Stomach (tissue), 8 donors: ENCODE measurements at regions not wholly inside any gene's neighbourhood (a gene's known extent, or its start where the extent isn't known, plus 50 kb on each side); places are given as distances from the start of the nearest gene placed in this dataset.

ENCODE experiments used
- DNase-seq, 2 donors: peaks; one replicate each; pipeline versions ENCODE4 v3.0.0 to v3.0.0-alpha.2; 2013 to 2019
- H3K27ac ChIP-seq, 5 donors: fragments of 200-600 bp in 4 of 5; sonication (generic) in 4 of 5; one replicate each; pipeline ENCODE4 v1.5.1; 2013 to 2019; ENCODE audit warnings: mild to moderate bottlenecking in 1 of 5, moderate library complexity in 1 of 5
- H3K27me3 ChIP-seq, 3 donors: fragments of 200-600 bp; sonication (generic); one replicate each; pipeline ENCODE4 v1.5.1; 2017 to 2019; ENCODE audit warnings: mixed run types in 1 of 3
- H3K36me3 ChIP-seq, 4 donors: fragments of 200-600 bp; sonication (generic); 1 replicate in 3 of 4; 2 replicates in 1 of 4; pipeline ENCODE4 v1.5.1; 2016 to 2019
- H3K4me1 ChIP-seq, 4 donors: fragments of 200-600 bp; sonication (generic); one replicate each; pipeline ENCODE4 v1.5.1; 2016 to 2019
- H3K4me3 ChIP-seq, 4 donors: fragments of 200-600 bp; sonication (generic) in 3 of 4; one replicate each; pipeline ENCODE4 v1.5.1; 2016 to 2019; ENCODE audit warnings: mild to moderate bottlenecking in 1 of 4
- H3K9me3 ChIP-seq, 4 donors: fragments of 200-600 bp; sonication (generic); one replicate each; pipeline ENCODE4 v1.5.1; 2016 to 2019
- EP300 ChIP-seq: sonication (generic); formaldehyde crosslinking; IDR thresholded peaks from one replicate; pipeline ENCODE4 v1.6.1; 2017; ENCODE audit warnings: antibody characterized with exemption
- POLR2A ChIP-seq, 4 donors: fragments of 450-650 bp; IDR thresholded peaks; one replicate each; pipeline ENCODE4 v1.6.1; 2016; ENCODE audit warnings: antibody characterized with exemption in 4 of 4, control low read depth in 2 of 4, mild to moderate bottlenecking in 1 of 4, moderate library complexity in 1 of 4
- POLR2AphosphoS5 ChIP-seq, 3 donors: sonication (generic); formaldehyde crosslinking; IDR thresholded peaks; one replicate each; pipeline ENCODE4 v1.6.1; 2016; ENCODE audit warnings: antibody characterized with exemption in 3 of 3
- WGBS, 5 donors: extraction: QIAGEN DNeasy Blood & Tissue Kit in 3 of 5; methylation state at CpG; one replicate each; pipeline versions ENCODE4 v1.1.5 to v1.1.7; 2013 to 2018; 5-methylcytosine and 5-hydroxymethylcytosine counted together
- intact Hi-C: fragments of 100-400 bp; cut with DNase I; formaldehyde crosslinking; loops from one replicate; pipeline ENCODE4 v1.15.1; 2023; ENCODE audit warnings: low total_unique reads
- TF ChIP-seq, protein P1 (sequence below), 7 experiments: fragments of 450-650 bp in 4 of 7; fragments of 200-600 bp in 3 of 7; sonication (generic) in 3 of 7; IDR thresholded peaks; one replicate each; pipeline ENCODE4 v1.5.1; 2016 to 2019; ENCODE audit warnings: antibody characterized with exemption in 7 of 7, control low read depth in 2 of 7, mild to moderate bottlenecking in 1 of 7
- donor health status: healthy with polysubstance abuse.
- donor health status: Bipolar disorder and iron deficiency.
- donor health status: healthy.

DNA sequence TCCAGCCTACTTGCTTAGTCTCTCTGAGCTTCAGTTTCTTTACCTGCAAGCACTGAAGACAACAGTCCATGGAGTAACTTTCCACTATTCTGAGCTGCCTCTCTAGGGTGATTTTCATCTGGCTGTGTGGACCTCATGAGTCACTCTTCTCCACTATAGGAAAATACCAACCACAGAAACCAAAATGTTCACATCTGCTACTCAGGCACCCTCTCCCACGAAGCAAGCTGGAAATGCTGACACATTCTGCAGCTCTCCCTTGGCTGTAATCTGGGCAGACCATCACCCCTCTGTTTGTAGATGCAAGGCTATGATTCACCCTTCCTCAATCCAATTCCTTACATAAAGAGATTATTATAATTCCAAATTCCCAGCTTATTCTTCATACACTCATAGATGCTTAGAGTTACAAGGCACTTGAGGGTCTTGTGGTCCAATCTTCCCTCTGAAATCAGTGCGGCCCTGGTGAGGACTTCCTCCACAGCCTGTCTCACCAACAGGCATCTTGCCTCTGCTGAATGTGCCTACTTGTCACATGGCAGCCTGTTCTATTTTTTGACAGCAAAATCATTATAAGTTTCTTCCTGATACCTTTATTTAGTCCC lies 97.0 kb upstream of the LNX1 start:
- no peak for TF ChIP-seq POLR2A (IDR thresholded peaks at IDR 0.05)
- TF ChIP-seq POLR2AphosphoS5 (IDR thresholded peaks at IDR 0.05): peak in 1 of 3 donors; percentile 17
- 49 to 62% (median 60%) methylated on average over 2 of the region's 2 CpGs for WGBS, 5 donors
- H3K27ac ChIP-seq: peak overlapping the region in 4 of 5 donors; percentile 10 to 30 (median 24)

DNA sequence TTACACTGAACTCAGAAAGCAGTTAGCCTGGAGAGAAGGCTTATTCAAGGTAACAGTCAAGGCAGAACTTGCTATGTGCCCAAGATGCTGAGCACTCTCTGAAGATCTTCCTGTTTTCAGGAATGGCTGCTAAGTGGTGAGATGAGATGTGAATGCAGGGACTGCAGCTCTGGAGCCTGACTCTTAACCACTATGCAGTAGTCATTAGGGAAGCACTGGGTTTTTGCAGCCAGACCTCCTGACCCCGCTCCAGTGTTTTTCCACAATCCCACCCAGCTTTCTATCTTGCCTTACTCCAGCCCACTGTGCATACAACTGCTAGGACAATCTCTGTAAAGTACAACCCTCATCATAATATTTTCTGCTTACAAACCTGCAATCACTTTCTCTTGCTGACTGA lies 95.2 kb upstream of the LNX1 start:
- intact Hi-C loops: no loop called here
- no peaks in the 10 kb centered on the region for H3K27me3 ChIP-seq
- DNase-seq: no peak
- H3K36me3 ChIP-seq: no peaks in the 10 kb centered on the region
- no peaks in the 10 kb centered on the region for H3K4me1 ChIP-seq
- no peaks in the 10 kb centered on the region for H3K9me3 ChIP-seq
- WGBS, 5 donors: 88 to 100% (median 93%) methylated on average over 1 of the region's 1 CpG
- H3K4me3 ChIP-seq: no peak overlapping the region
- peak overlapping the region in 1 of 5 donors; percentile 28 for H3K27ac ChIP-seq
- TF ChIP-seq, protein P1, sequence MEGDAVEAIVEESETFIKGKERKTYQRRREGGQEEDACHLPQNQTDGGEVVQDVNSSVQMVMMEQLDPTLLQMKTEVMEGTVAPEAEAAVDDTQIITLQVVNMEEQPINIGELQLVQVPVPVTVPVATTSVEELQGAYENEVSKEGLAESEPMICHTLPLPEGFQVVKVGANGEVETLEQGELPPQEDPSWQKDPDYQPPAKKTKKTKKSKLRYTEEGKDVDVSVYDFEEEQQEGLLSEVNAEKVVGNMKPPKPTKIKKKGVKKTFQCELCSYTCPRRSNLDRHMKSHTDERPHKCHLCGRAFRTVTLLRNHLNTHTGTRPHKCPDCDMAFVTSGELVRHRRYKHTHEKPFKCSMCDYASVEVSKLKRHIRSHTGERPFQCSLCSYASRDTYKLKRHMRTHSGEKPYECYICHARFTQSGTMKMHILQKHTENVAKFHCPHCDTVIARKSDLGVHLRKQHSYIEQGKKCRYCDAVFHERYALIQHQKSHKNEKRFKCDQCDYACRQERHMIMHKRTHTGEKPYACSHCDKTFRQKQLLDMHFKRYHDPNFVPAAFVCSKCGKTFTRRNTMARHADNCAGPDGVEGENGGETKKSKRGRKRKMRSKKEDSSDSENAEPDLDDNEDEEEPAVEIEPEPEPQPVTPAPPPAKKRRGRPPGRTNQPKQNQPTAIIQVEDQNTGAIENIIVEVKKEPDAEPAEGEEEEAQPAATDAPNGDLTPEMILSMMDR (IDR thresholded peaks at IDR 0.05): no peak

More for the DNA sequence above, 97.0 kb upstream of the LNX1 start:
- no peaks in the 10 kb centered on the region for H3K36me3 ChIP-seq
- DNase-seq: no peak
- no peaks in the 10 kb centered on the region for H3K9me3 ChIP-seq
- no peak overlapping the region for H3K4me3 ChIP-seq
- intact Hi-C loops: no loop called here
- H3K4me1 ChIP-seq: no peaks in the 10 kb centered on the region
- H3K27me3 ChIP-seq: no peaks in the 10 kb centered on the region

DNA sequence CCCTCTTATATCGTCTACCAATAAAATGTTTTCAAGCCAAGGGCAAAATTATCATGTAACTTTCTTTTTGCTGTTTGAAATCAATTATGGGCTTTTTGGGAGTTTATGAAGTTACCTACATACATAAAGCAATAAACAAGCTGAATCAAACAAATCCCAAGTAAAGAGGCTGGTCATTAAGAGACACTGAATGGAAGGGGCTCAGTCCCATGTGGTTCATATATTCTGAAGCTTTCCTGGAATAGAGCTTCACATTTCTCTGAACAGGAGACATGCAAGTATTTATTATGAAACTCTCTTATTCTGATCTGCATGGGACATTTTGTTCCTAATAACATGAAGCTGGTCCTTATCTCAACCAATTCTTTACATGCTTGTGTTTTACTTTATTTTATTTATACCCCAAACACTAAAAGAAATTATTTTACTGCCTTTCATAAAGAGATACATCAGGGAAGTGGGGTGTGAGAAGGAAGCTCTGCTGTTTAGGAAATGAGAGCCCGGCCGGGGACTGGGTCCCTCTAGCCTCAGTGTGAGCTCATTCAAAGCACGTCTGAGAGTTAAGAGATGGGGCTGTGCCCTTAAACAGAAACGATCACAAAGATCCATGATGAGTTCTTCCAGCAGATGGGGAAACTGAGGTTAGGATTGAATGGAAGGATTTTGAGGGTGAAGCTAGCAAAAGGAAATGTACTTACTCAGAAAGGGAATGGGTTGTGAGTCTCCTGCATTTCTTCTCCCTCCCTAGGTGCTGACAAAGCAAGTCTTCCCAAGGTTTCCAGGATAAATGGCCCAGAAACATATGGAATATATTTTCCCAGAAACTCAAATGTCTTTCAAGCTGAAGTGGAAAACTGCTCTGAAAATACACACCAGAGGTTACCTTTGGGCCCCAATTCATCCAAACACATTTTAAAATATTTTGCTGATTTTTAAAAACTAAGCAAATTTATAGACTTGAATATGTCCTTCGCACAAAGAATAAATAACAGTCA lies 93.1 kb upstream of the LNX1 start:
- Histone ChIP-seq H3K9me3 (no peaks in the 10 kb centered on the region), H3K27me3 (no peaks in the 10 kb centered on the region), H3K36me3 (no peaks in the 10 kb centered on the region), H3K4me3 (no peak overlapping the region), H3K4me1 (no peaks in the 10 kb centered on the region), H3K27ac (no peak overlapping the region)
- intact Hi-C loops: no loop called here
- no peak for DNase-seq
- TF ChIP-seq, protein P1 (IDR thresholded peaks at IDR 0.05): no peak
- TF ChIP-seq EP300: no peak
- no peak for TF ChIP-seq POLR2A (IDR thresholded peaks at IDR 0.05)
- no peak for TF ChIP-seq POLR2AphosphoS5 (IDR thresholded peaks at IDR 0.05)
- 67 to 79% (median 74%) methylated on average over 6 of the region's 6 CpGs for WGBS, 5 donors

DNA sequence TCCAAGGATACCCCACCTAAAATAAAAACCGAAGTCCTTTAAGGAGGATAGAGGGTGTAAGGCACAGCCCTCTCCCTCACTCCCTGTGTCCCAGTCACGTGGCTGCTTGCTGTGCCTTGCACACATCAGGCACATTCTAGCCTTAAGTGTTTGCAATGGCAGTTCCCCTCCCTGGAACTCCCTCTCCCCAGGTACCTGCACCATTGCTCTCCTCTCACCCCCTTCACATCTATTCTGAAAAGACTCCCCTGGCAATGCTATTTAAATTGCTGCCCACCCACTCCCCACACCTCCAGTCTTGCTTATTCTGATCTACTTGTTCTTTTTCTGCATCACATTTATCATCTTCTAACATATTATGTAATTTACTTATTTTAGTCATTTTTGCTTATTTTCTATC lies 91.6 kb upstream of the LNX1 start:
- TF ChIP-seq POLR2A (IDR thresholded peaks at IDR 0.05): no peak
- no peak for TF ChIP-seq POLR2AphosphoS5 (IDR thresholded peaks at IDR 0.05)
- no peak for TF ChIP-seq EP300
- no peak for DNase-seq
- no peaks in the 10 kb centered on the region for H3K9me3 ChIP-seq
- WGBS, 5 donors: 67 to 75% (median 73%) methylated on average over 2 of the region's 2 CpGs
- no peaks in the 10 kb centered on the region for H3K4me1 ChIP-seq
- no peaks in the 10 kb centered on the region for H3K27me3 ChIP-seq
- intact Hi-C loops: no loop called here
- no peak overlapping the region for H3K27ac ChIP-seq
- no peak overlapping the region for H3K4me3 ChIP-seq
- no peaks in the 10 kb centered on the region for H3K36me3 ChIP-seq

DNA sequence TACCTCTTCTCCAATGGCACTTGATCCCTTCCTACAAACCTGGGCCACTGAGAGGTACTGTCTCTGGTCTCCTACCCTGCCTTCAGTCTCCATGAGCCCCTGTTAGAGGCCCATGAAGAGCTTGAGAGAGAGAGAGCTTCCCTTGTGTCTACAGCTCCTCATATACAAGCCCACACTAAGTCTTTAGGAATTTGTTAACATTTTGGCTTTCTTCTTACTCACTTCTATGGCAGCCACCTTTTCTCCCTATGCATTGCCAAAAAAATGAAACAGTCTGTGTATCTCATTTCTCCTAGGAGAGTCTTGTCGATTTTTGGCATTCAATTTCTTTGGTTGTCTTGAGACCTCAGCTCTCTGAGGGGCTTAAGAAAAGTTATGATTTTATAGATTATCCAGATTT lies 90.9 kb upstream of the LNX1 start:
- 56 to 88% (median 82%) methylated on average over 1 of the region's 1 CpG for WGBS, 5 donors
- H3K27me3 ChIP-seq: no peaks in the 10 kb centered on the region
- H3K27ac ChIP-seq: no peak overlapping the region
- no peaks in the 10 kb centered on the region for H3K4me1 ChIP-seq
- intact Hi-C loops: no loop called here
- no peaks in the 10 kb centered on the region for H3K9me3 ChIP-seq
- H3K4me3 ChIP-seq: no peak overlapping the region
- no peak for DNase-seq
- no peaks in the 10 kb centered on the region for H3K36me3 ChIP-seq
- TF ChIP-seq, protein P1 (IDR thresholded peaks at IDR 0.05): no peak
- TF ChIP-seq POLR2A (IDR thresholded peaks at IDR 0.05) (no peak), POLR2AphosphoS5 (IDR thresholded peaks at IDR 0.05) (no peak), EP300 (no peak)
